ENCODE measurements at regions not wholly inside any gene's neighbourhood (a gene's known extent, or its start where the extent isn't known, plus 50 kb on each side); places are given as distances from the start of the nearest gene placed in this dataset.
"Not testable (repeated sequence)": the region's sequence is repeated elsewhere in the genome, so short reads cannot be mapped to it uniquely, and the experiment has no call there.

DNA sequence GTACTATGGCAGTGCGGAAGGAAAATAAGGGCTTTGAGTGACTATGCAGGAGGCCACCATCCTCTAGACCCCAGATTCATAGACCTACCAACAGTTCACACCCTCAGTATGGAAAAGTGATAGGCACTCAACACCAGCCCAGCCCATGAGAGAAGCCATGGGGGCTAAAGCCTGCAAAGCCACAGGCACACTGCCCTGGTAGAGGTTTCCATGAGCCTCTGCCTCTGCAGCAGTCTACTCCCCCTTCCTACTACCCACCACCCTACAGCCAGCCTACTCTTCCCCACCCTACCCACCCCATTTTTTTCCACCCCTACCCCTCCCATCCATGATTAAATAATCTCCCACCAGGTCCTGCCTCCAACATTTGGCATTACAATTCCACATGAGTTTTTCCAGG lies 241.9 kb downstream of the CWH43 start:
- TF ChIP-seq, protein P1, sequence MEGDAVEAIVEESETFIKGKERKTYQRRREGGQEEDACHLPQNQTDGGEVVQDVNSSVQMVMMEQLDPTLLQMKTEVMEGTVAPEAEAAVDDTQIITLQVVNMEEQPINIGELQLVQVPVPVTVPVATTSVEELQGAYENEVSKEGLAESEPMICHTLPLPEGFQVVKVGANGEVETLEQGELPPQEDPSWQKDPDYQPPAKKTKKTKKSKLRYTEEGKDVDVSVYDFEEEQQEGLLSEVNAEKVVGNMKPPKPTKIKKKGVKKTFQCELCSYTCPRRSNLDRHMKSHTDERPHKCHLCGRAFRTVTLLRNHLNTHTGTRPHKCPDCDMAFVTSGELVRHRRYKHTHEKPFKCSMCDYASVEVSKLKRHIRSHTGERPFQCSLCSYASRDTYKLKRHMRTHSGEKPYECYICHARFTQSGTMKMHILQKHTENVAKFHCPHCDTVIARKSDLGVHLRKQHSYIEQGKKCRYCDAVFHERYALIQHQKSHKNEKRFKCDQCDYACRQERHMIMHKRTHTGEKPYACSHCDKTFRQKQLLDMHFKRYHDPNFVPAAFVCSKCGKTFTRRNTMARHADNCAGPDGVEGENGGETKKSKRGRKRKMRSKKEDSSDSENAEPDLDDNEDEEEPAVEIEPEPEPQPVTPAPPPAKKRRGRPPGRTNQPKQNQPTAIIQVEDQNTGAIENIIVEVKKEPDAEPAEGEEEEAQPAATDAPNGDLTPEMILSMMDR (IDR thresholded peaks at IDR 0.05): not testable (repeated sequence)
- TF ChIP-seq POLR2A (IDR thresholded peaks at IDR 0.05): not testable (repeated sequence)
